GM23338 (cell line): ENCODE measurements at regions not wholly inside any gene's neighbourhood (a gene's known extent, or its start where the extent isn't known, plus 50 kb on each side); places are given as distances from the start of the nearest gene placed in this dataset.
"Not testable (repeated sequence)": the region's sequence is repeated elsewhere in the genome, so short reads cannot be mapped to it uniquely, and the experiment has no call there.

Experiments used
- ATAC-seq: fragments of 200-7000 bp; cut with Tn5 transposase; 3 replicates; pipeline ENCODE4 v1.9.1; 2020
- DNase-seq: peaks from one replicate; pipeline ENCODE4 v3.0.0-alpha.2; 2015; ENCODE audit warnings: low spot score
- H2AFZ ChIP-seq: fragments of 200-600 bp; sonication (generic); 2 replicates; pipeline ENCODE4 v1.8.0; 2016; ENCODE audit warnings: antibody characterized with exemption, mild to moderate bottlenecking, moderate library complexity
- H3F3A ChIP-seq: fragments of 200-600 bp; sonication (generic); replicated peaks from 2 replicates; pipeline ENCODE4 v1.8.0; 2017; ENCODE audit warnings: antibody characterized with exemption, mixed run types, low read depth
- H3K27ac ChIP-seq: fragments of 200-600 bp; sonication (generic); 2 replicates; pipeline ENCODE4 v1.6.1; 2016; ENCODE audit warnings: low read depth
- H3K27me3 ChIP-seq: fragments of 200-600 bp; sonication (generic); 2 replicates; pipeline ENCODE4 v1.8.0; 2016; ENCODE audit warnings: mild to moderate bottlenecking, mixed run types, moderate library complexity; ENCODE audit not compliant: insufficient read depth
- H3K36me3 ChIP-seq: fragments of 200-600 bp; sonication (generic); 2 replicates; pipeline ENCODE4 v1.8.0; 2016; ENCODE audit warnings: mild to moderate bottlenecking; ENCODE audit not compliant: insufficient read depth
- H3K4me1 ChIP-seq: fragments of 200-600 bp; sonication (generic); 2 replicates; pipeline ENCODE4 v1.8.0; 2016; ENCODE audit warnings: mild to moderate bottlenecking, moderate library complexity; ENCODE audit not compliant: insufficient read depth
- H3K4me2 ChIP-seq: fragments of 200-600 bp; sonication (generic); 2 replicates; pipeline ENCODE4 v1.7.1; 2017; ENCODE audit warnings: mixed run types
- H3K4me3 ChIP-seq: fragments of 200-600 bp; sonication (generic); 2 replicates; pipeline ENCODE4 v1.6.1; 2016; ENCODE audit warnings: mixed run types
- H3K79me2 ChIP-seq: fragments of 200-600 bp; sonication (generic); replicated peaks from 2 replicates; pipeline ENCODE4 v1.8.0; 2017; ENCODE audit warnings: mild to moderate bottlenecking; ENCODE audit not compliant: insufficient read depth
- H3K9me2 ChIP-seq: fragments of 200-600 bp; sonication (generic); 2 replicates; pipeline ENCODE4 v1.8.0; 2017; ENCODE audit not compliant: insufficient read depth
- H4K20me1 ChIP-seq: fragments of 200-600 bp; sonication (generic); replicated peaks from 2 replicates; pipeline ENCODE4 v1.8.0; 2017; ENCODE audit warnings: mild to moderate bottlenecking; ENCODE audit not compliant: insufficient read depth
- H3K27ac Mint-ChIP-seq: 2 replicates; pipeline ENCODE4 v1.8.0; 2020; ENCODE audit warnings: inconsistent platforms, mild to moderate bottlenecking, moderate library complexity, mixed read lengths
- H3K27me3 Mint-ChIP-seq: 3 replicates; pipeline ENCODE4 v1.8.0; 2022; ENCODE audit warnings: low read depth, mild to moderate bottlenecking, moderate library complexity, mixed read lengths, inconsistent platforms; ENCODE audit not compliant: insufficient read depth, poor library complexity
- H3K36me3 Mint-ChIP-seq: 3 replicates; pipeline ENCODE4 v1.8.0; 2021; ENCODE audit warnings: low read depth, mild to moderate bottlenecking, inconsistent platforms, moderate library complexity, mixed read lengths
- H3K4me1 Mint-ChIP-seq: 3 replicates; pipeline ENCODE4 v1.8.0; 2020; ENCODE audit warnings: mild to moderate bottlenecking, inconsistent platforms, mixed read lengths
- H3K4me3 Mint-ChIP-seq: 3 replicates; pipeline ENCODE4 v1.8.0; 2021; ENCODE audit warnings: moderate library complexity, mild to moderate bottlenecking, inconsistent platforms, mixed read lengths
- H3K9me3 Mint-ChIP-seq: 3 replicates; pipeline ENCODE4 v1.8.0; 2020; ENCODE audit warnings: moderate library complexity, mild to moderate bottlenecking, inconsistent platforms, mixed read lengths
- small RNA-seq: library from RNA; depleted of rRNA; stranded (forward); fragments of <200 nt; gene quantifications from one replicate; pipeline ENCODE3, GENCODE V24; 2014; ENCODE audit warnings: low replicate concordance

DNA sequence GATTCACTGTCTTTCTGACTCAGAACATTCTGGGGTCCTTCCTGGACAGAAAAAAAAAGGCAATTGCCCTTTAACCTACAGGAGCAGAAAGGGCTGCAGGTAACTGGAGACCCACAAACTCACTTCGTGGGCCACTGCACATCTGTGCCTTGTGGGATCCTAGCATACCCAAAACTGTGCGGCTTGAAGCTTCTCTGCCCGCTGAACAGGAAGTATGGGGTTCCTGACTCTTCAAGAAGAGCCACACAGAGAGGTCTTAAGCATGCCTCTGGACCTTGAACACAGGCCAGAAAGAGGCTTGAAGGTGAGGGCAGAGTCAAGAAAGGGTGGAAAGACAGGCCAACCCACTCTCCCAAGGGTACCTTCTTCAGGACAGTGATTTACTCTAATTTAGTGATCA, 67.6 kb downstream of the PPIAL4D start:
- not testable (repeated sequence) for H3K36me3 ChIP-seq, H3K9me2 ChIP-seq, DNase-seq, H3K4me2 ChIP-seq, H3F3A ChIP-seq, H2AFZ ChIP-seq, H4K20me1 ChIP-seq, H3K9me3 Mint-ChIP-seq, H3K4me1 Mint-ChIP-seq, H3K27ac Mint-ChIP-seq, H3K4me1 ChIP-seq, ATAC-seq, H3K79me2 ChIP-seq, H3K27ac ChIP-seq, H3K4me3 ChIP-seq, H3K27me3 Mint-ChIP-seq, H3K27me3 ChIP-seq, H3K4me3 Mint-ChIP-seq, H3K36me3 Mint-ChIP-seq

DNA sequence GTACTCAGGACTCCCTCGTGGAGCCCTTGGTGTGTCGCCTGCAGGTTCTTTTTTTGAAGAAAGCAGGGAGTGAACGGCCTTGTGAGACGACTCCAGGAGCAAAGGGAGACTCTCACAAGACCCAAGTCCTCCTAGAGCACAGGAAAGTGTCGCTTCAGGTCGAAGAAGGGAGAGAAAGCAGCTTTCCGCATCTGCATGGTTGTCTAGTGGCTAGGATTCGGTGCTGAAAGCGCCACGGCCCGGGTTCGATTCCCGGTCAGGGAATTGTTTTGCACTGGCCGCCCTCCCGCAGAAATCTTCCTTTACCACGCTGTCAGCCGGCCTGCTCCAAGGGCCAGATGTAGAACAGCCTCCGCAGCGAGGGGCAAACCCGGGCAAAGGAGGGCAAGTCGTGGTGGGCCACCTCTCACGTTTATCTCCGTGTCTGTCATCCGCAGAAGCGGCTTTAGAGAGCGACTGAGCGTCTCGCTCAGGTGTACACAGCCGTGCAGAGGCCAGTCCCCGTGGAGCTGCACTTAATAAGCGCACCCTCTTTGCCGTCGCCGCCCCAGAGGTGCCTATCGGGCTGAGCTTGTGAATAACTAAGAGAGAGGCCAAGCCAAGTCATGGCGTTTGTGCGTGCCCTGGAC, 72.6 kb downstream of the FAM72D start:
- not testable (repeated sequence) for H3K4me2 ChIP-seq, H3K4me3 ChIP-seq, H4K20me1 ChIP-seq, H3K9me2 ChIP-seq, H3K27ac ChIP-seq, H3K36me3 ChIP-seq, H3K27ac Mint-ChIP-seq, H3F3A ChIP-seq, H3K36me3 Mint-ChIP-seq, H3K79me2 ChIP-seq, H3K27me3 ChIP-seq, H3K4me1 Mint-ChIP-seq, H2AFZ ChIP-seq, H3K4me1 ChIP-seq, H3K9me3 Mint-ChIP-seq, DNase-seq, H3K27me3 Mint-ChIP-seq
- peak overlapping the region; percentile 71 for H3K4me3 Mint-ChIP-seq
- peak; percentile 38 for ATAC-seq

- not testable (repeated sequence) for H3K36me3 ChIP-seq, H3K4me1 ChIP-seq, H3K79me2 ChIP-seq, ATAC-seq, H3K4me3 Mint-ChIP-seq, H3K27ac Mint-ChIP-seq, H3K27me3 Mint-ChIP-seq, H2AFZ ChIP-seq, DNase-seq, H3K9me3 Mint-ChIP-seq, H3K36me3 Mint-ChIP-seq, H3K9me2 ChIP-seq, H3K4me2 ChIP-seq, H3K27me3 ChIP-seq, H4K20me1 ChIP-seq, H3K4me1 Mint-ChIP-seq, H3F3A ChIP-seq, H3K27ac ChIP-seq, H3K4me3 ChIP-seq
These were observed 68.6 kb downstream of the FAM72D start for GRCh38 chr1:145164360-145164759.

Small RNA genes lying in the stretch of these regions (small RNA-seq; reads per million reads assigned to genes)
- gene RF00003 = 1.8 reads per million, percentile 79 among the genes with 10 or more reads in this experiment
